ENCODE measurements at regions not wholly inside any gene's neighbourhood (a gene's known extent, or its start where the extent isn't known, plus 50 kb on each side); places are given as distances from the start of the nearest gene placed in this dataset.

- WGBS (ENCODE audit: extremely low coverage, insufficient read length, low lambda C conversion rate) = no CpG with 5 or more reads among the region's 1 CpG
- H3K4ac ChIP-seq (ENCODE audit: low read depth, low read length) = no peak overlapping the region
- H2AFZ ChIP-seq (ENCODE audit: low read length) = no peak overlapping the region
- Mint-ChIP-seq H3K4me1 (peaks cover 4 to 5% of the 10 kb centered on the region in 2 experiments; a peak in 1 of 4 replicates), H3K9me3 (peaks cover 51 to 52% of the 10 kb centered on the region in 2 experiments), H3K36me3 (ENCODE audit: insufficient read depth in 1 of 3, low read depth in 3 of 3) (peaks cover 3 to 8% (median 4%) of the 10 kb centered on the region in 3 experiments; a peak in 6 of 7 replicates), H3K4me3 (no peak overlapping the region), H3K27ac (no peak overlapping the region; a peak in 1 of 7 replicates), H3K27me3 (ENCODE audit: low read depth) (no peaks in the 10 kb centered on the region)
- H4K5ac ChIP-seq (ENCODE audit: insufficient read length, low read depth, low read length) = no peak overlapping the region
- no peak overlapping the region for H2BK120ac ChIP-seq (ENCODE audit: low read depth, low read length, poor library complexity, severe bottlenecking)
- H4K91ac ChIP-seq (ENCODE audit: insufficient read length, low read depth, low read length) = no peak overlapping the region
- H3K4me1 ChIP-seq (ENCODE audit: insufficient read depth, low read length) = no peaks in the 10 kb centered on the region
- no peaks in the 10 kb centered on the region for H3K9me3 ChIP-seq (ENCODE audit: control insufficient read depth, low read depth, low read length)
- no peak overlapping the region for H2AK5ac ChIP-seq (ENCODE audit: insufficient read length, low read length)
- H2BK12ac ChIP-seq (ENCODE audit: insufficient read length, low read depth, low read length) = no peak overlapping the region
- H3K18ac ChIP-seq (ENCODE audit: insufficient read length, low read depth, low read length) = no peak overlapping the region
- no peaks in the 10 kb centered on the region for H3K79me2 ChIP-seq (ENCODE audit: insufficient read depth, low read length)
- no peaks in the 10 kb centered on the region for H3K79me1 ChIP-seq (ENCODE audit: insufficient read depth, low read depth, low read length, poor library complexity, severe bottlenecking)
- no peak overlapping the region for H4K8ac ChIP-seq (replicated peaks; ENCODE audit: insufficient read length, low read depth, low read length)
- no peak overlapping the region for H3K23ac ChIP-seq (ENCODE audit: insufficient read length, low read depth, low read length)
- no peak overlapping the region for H2BK15ac ChIP-seq (ENCODE audit: low read depth, low read length)
- H2BK5ac ChIP-seq (ENCODE audit: insufficient read length, low read length) = no peak overlapping the region
- H3T11ph ChIP-seq (ENCODE audit: low read length) = no peak overlapping the region
- H4K20me1 ChIP-seq (ENCODE audit: control insufficient read depth, insufficient read depth, insufficient read length) = no peaks in the 10 kb centered on the region
- no peak overlapping the region for H3K56ac ChIP-seq (ENCODE audit: insufficient read length, low read depth, low read length)
- H2BK20ac ChIP-seq (ENCODE audit: low read depth, low read length, poor library complexity, severe bottlenecking) = no peak overlapping the region
- H3K4me2 ChIP-seq (ENCODE audit: insufficient read depth, insufficient read length, low read length) = no peak overlapping the region
- TF ChIP-seq CTCF (conservative IDR thresholded peaks at IDR 0.05) = no peak
- H3K27ac ChIP-seq (ENCODE audit: insufficient read length, low read depth, low read length) = no peak overlapping the region
- H3K14ac ChIP-seq (ENCODE audit: insufficient read depth, low read length) = no peak overlapping the region
- DNase-seq = no peak
- no peaks in the 10 kb centered on the region for H3K27me3 ChIP-seq (ENCODE audit: insufficient read depth, low read length)
- no peak overlapping the region for H3K9ac ChIP-seq (ENCODE audit: extremely low read depth, insufficient read length, low read length)
- no peaks in the 10 kb centered on the region for H3K23me2 ChIP-seq (ENCODE audit: insufficient read length, low read depth, low read length, poor library complexity, severe bottlenecking)
Observed at GRCh38 chrX:46036508-46036907, 508.7 kb downstream of the ZNF674 start.
